ENCODE measurements at regions not wholly inside any gene's neighbourhood (a gene's known extent, or its start where the extent isn't known, plus 50 kb on each side); places are given as distances from the start of the nearest gene placed in this dataset.
"Not testable (repeated sequence)": the region's sequence is repeated elsewhere in the genome, so short reads cannot be mapped to it uniquely, and the experiment has no call there.

- not testable (repeated sequence) for DNase-seq
Measured at GRCh38 chrX:80508083-80508482, 87.8 kb downstream of the TENT5D start.

GRCh38 chrX:80511969-80512760, 91.9 kb downstream of the TENT5D start:
- DNase-seq, result no peak

GRCh38 chrX:80512924-80513323, 92.7 kb downstream of the TENT5D start:
- no peak for DNase-seq

- DNase-seq, result no peak
Measured at GRCh38 chrX:80513625-80514024, 93.4 kb downstream of the TENT5D start.

DNA sequence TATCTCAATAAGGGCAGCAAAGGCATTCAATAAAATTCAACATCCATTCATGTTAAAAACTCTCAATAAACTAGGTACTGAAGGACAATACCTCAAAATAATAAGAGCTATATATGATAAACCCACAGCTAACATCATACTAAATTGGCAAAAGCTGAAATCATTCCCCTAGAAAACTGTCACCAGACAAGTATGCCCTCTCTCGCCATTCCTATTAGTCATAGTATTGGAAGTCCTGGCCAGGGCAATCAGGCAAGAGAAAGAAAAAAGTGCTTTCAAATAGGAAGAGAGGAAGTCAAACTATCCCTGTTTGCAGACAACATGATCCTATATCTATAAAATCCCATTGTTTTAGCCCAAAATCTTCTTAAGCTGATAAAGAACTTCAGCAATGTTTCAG, 116.8 kb downstream of the TENT5D start:
- no peak for DNase-seq

- no peak for DNase-seq
Measured at GRCh38 chrX:80550722-80551121, 130.5 kb downstream of the TENT5D start.

GRCh38 chrX:80556148-80556547, 135.9 kb downstream of the TENT5D start:
- DNase-seq, result no peak

DNA sequence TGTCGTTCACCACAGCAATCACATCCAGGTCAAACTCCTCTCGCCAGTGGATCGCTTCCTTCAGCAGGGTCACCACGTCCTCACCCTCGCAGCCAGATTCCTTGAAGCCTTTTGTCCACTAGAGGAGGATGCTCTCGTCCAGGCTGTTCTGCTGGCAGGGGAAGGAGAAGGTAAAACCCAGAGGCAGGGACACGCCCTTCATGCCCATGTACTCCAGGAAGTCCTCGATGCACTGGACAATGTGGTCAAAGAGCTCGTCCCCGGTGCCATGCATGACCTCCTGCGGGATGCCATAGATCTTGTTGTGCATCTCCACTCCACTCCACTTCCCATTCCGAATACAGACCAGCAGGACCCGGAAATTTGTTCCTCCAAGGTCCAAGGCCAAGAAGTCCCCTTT, 152.4 kb downstream of the TENT5D start:
- no peak for DNase-seq

GRCh38 chrX:80573275-80573674, 153.0 kb downstream of the TENT5D start:
- DNase-seq, result no peak

GRCh38 chrX:80574486-80575086, 154.3 kb downstream of the TENT5D start:
- not testable (repeated sequence) for DNase-seq

- DNase-seq, result no peak
Measured at GRCh38 chrX:80576267-80576666, 156.0 kb downstream of the TENT5D start.

DNA sequence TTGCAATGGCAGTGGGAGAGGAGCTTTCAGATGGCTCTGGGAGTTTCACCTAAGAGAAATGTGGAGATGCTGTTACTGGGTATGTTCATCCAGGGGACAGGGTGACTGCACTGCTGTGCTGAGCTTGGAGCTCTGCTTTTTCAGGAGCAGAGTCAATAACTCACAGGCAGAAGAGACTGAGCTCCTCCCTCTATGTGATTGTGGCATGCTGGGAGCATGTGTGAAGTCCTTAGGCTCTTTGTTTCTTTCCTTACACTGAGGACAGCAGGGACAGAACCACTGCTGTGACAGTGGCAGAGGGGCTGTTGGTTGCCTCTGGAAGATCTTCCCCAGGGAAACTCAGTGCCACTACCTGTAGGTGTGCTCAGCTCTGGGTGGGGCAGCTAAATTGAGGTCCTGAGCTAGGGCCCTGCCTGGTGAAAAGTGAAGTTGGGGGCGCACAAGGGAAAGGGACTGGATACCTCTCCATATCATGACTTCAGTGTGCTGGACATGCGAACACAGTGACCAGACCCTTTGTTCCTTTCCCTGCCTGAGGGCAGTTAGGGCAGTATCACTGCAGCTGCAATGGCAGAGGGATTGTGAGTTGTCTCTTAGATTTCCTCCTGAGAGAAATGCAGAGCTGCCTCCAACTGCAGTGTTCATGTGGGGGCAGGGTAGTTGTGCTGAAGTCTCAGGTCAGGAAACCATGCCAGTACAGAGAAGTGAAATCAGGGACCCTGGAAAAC, 156.7 kb downstream of the TENT5D start:
- no peak for DNase-seq

- DNase-seq, result peak; percentile 1
Measured at GRCh38 chrX:80578517-80579105, 158.4 kb downstream of the TENT5D start.

DNA sequence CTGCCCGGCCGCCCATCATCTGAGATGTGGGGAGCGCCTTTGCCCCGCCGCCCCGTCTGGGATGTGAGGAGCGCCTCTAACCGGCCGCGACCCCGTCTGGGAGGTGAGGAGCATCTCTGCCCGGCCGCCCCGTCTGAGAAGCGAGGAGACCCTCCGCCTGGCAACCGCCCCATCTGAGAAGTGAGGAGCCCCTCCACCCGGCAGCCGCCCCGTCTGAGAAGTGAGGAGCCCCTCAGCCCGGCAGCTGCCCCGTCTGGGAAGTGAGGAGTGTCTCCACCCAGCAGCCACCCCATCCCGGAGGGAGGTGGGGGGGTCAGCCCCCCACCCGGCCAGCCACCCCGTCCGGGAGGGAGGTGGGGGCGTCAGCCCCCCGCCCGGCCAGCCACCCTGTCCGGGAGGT, 170.7 kb downstream of the TENT5D start:
- DNase-seq, result not testable (repeated sequence)

DNA sequence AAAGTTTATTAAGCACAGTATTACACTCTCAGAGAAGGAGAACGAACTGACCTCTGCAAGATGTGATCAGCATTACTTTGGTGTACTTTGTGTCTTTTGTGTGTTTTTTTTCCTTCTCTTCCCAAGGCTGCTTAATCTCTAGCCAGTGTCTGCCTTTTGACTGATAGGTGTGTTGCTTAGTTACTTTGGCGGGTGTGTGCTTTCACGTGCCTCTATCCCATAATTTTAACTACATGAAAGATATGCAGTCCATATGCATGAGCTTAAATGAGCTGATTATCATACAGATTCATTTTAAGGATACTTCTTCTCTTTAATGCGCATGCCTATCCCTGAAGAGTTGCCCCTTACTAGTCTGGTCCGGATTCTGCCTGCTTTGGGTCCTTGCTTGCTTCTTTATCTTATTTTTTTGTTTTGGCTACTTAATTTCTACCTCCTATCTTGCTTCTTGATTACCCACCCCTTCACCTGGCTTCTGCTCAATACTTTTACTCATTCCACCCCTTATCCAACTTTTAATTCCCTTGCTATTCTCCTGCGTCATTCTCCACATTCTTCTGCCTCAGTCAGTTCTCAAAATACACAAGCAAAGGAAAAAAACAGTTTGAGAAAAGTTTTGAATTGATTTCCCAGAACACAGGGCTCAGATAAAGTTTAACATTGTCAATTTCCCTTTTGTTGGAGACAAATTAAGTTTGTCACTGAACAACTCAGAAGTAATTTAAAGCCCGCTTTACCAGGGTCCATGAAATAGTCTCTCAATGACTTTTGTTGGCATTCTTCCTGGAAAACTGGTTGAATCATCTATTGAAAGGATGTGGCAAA, 182.0 kb downstream of the TENT5D start:
- no peak for DNase-seq
